MCF 10A (cell line): ENCODE measurements at regions not wholly inside any gene's neighbourhood (a gene's known extent, or its start where the extent isn't known, plus 50 kb on each side); places are given as distances from the start of the nearest gene placed in this dataset.
"Not testable (repeated sequence)": the region's sequence is repeated elsewhere in the genome, so short reads cannot be mapped to it uniquely, and the experiment has no call there.

Experiments
- BruUV-seq: library from RNA; stranded (reverse); fragments of 400-500 nt; replicated peaks from 2 replicates; lab custom pipeline; 2021; lab: Mats Ljungman, UMichigan
- CTCF ChIA-PET: fragments of 300-600 bp; sonication (Branson Sonifier 250); formaldehyde crosslinking; extraction: SDS; loops from one replicate; lab custom pipeline; 2021; ENCODE audit warnings: antibody characterized with exemption, inconsistent platforms; lab: Yijun Ruan, JAX
- POLR2A ChIA-PET: fragments of 300-600, 350-650 bp; sonication (Branson Sonifier 250); formaldehyde crosslinking; extraction: SDS; loops from one replicate; lab custom pipeline; 2020; ENCODE audit warnings: antibody characterized with exemption, inconsistent platforms; lab: Yijun Ruan, JAX
- DNase-seq: peaks from one replicate; pipeline ENCODE4 v3.0.0-alpha.2; 2018; ENCODE audit not compliant: unreplicated experiment
- H3K27ac Mint-ChIP-seq: one replicate; pipeline ENCODE4 v1.8.0; 2022; ENCODE audit warnings: mild to moderate bottlenecking, low read depth, mixed read lengths; ENCODE audit not compliant: unreplicated experiment
- H3K27me3 Mint-ChIP-seq: one replicate; pipeline ENCODE4 v1.8.0; 2022; ENCODE audit warnings: mixed read lengths; ENCODE audit not compliant: insufficient read depth, unreplicated experiment
- H3K36me3 Mint-ChIP-seq: one replicate; pipeline ENCODE4 v1.8.0; 2022; ENCODE audit warnings: mild to moderate bottlenecking, moderate library complexity, mixed read lengths; ENCODE audit not compliant: insufficient read depth, unreplicated experiment
- H3K4me1 Mint-ChIP-seq: one replicate; pipeline ENCODE4 v1.8.0; 2022; ENCODE audit warnings: mixed read lengths; ENCODE audit not compliant: insufficient read depth, unreplicated experiment
- H3K4me3 Mint-ChIP-seq: one replicate; pipeline ENCODE4 v1.8.0; 2022; ENCODE audit warnings: mild to moderate bottlenecking, moderate library complexity, mixed read lengths; ENCODE audit not compliant: unreplicated experiment
- H3K9me3 Mint-ChIP-seq: one replicate; pipeline ENCODE4 v1.8.0; 2022; ENCODE audit warnings: mixed read lengths; ENCODE audit not compliant: unreplicated experiment
- intact Hi-C: fragments of 100-400 bp; cut with micrococcal nuclease; formaldehyde crosslinking; loops from 2 replicates; pipeline ENCODE4 v1.14.1; 2022
- TF ChIP-seq, protein P1 (sequence below): fragments of 200-600 bp; IDR thresholded peaks from one replicate; pipeline ENCODE4 v1.8.0; 2022; ENCODE audit warnings: antibody characterized with exemption, mild to moderate bottlenecking; ENCODE audit not compliant: unreplicated experiment

DNA sequence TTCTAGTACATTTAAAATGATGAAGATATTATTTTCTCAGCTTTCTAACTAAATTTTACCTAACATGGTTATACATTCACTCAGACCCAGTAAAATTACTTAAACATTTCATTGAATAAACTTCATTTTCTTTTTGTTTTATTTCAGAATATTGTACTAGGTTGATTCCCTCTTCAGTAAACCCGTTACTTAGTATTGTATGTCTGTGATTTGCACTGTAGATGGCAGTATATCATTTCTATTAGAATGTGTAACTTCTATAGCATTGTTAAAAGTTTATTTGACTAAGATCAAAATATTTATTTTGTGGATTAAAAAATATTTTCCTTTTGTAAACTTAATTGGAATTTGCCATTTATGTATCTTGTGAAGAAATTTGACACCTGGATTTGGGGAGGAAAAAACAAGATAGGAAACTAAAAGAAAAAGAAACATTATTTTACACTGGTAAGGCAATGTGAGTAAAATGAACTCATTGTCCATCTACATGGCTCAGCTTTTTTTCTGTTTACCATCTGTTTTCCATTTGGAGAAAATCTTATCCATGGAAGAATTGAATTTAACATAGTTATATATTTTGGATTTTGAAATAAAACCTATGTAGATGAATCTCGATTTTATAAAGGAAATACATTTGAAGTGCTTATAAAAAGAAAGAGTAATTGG is 145.6 kb upstream of the METTL14 start:
- TF ChIP-seq, protein P1, sequence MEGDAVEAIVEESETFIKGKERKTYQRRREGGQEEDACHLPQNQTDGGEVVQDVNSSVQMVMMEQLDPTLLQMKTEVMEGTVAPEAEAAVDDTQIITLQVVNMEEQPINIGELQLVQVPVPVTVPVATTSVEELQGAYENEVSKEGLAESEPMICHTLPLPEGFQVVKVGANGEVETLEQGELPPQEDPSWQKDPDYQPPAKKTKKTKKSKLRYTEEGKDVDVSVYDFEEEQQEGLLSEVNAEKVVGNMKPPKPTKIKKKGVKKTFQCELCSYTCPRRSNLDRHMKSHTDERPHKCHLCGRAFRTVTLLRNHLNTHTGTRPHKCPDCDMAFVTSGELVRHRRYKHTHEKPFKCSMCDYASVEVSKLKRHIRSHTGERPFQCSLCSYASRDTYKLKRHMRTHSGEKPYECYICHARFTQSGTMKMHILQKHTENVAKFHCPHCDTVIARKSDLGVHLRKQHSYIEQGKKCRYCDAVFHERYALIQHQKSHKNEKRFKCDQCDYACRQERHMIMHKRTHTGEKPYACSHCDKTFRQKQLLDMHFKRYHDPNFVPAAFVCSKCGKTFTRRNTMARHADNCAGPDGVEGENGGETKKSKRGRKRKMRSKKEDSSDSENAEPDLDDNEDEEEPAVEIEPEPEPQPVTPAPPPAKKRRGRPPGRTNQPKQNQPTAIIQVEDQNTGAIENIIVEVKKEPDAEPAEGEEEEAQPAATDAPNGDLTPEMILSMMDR, result peak; percentile 27
- H3K9me3 Mint-ChIP-seq, POLR2A ChIA-PET, H3K4me3 Mint-ChIP-seq, BruUV-seq, H3K27me3 Mint-ChIP-seq, H3K4me1 Mint-ChIP-seq, CTCF ChIA-PET, H3K36me3 Mint-ChIP-seq, H3K27ac Mint-ChIP-seq: not testable (repeated sequence)
- intact Hi-C loops, result loop anchor here (1.0 to 10.0 kb wide), 2 partner anchors 145 to 430 kb away; partner anchors contain the start of gene METTL14
- peak; percentile 26 for DNase-seq

GRCh38 chr4:118556576-118556975 is 128.6 kb upstream of the METTL14 start:
- not testable (repeated sequence) for H3K4me3 Mint-ChIP-seq

DNA sequence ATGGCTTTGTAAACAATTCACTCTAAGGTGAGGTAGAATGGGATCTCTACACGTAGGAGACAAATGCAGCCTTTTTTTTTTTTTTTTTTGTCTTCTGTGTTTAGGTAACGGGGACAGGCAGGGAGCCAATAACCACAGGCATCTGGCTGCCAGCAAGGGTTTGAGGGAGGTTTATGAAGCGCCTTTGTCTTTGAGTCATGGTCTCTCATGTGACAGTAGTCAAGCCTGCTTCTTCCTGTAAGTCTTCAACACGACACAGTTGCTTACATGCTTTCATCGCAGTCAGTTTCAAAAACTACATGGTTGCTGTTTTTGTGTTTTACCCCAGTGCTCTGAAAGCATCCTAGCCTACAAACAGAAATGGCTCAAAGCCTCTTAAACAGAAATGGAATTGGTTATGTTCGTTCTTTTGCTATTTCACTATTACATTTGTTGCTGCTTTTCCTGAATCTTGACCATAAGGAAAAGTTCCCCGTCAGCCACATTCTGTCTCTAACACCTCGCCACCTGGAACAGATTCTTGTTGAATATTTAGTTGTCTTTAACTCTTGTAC is 127.8 kb upstream of the METTL14 start:
- ChIA-PET CTCF (no interaction called here), POLR2A (no interaction called here)
- no peaks in the 10 kb centered on the region for H3K9me3 Mint-ChIP-seq
- peak overlapping the region; percentile 53 for H3K27ac Mint-ChIP-seq
- H3K36me3 Mint-ChIP-seq, result no peaks in the 10 kb centered on the region
- no peaks in the 10 kb centered on the region for H3K27me3 Mint-ChIP-seq
- H3K4me3 Mint-ChIP-seq, result peak overlapping the region; percentile 50
- peak; percentile 81 for DNase-seq
- BruUV-seq, result no TSS peak
- H3K4me1 Mint-ChIP-seq, result peaks cover 12% of the 10 kb centered on the region
- TF ChIP-seq, protein P1, result no peak
- intact Hi-C loops, result no loop called here

More at GRCh38 chr4:118556576-118556975, 128.6 kb upstream of the METTL14 start:
- BruUV-seq, DNase-seq, intact Hi-C loops, H3K9me3 Mint-ChIP-seq, H3K27me3 Mint-ChIP-seq, H3K27ac Mint-ChIP-seq, CTCF ChIA-PET, POLR2A ChIA-PET, H3K36me3 Mint-ChIP-seq: not testable (repeated sequence)
- peaks cover 12% of the 10 kb centered on the region for H3K4me1 Mint-ChIP-seq

GRCh38 chr4:118558188-118558587 is 127.0 kb upstream of the METTL14 start:
- POLR2A ChIA-PET, CTCF ChIA-PET, H3K27me3 Mint-ChIP-seq, H3K36me3 Mint-ChIP-seq, DNase-seq, BruUV-seq, H3K4me3 Mint-ChIP-seq, H3K9me3 Mint-ChIP-seq, H3K27ac Mint-ChIP-seq, intact Hi-C loops: not testable (repeated sequence)
- H3K4me1 Mint-ChIP-seq, result peaks cover 12% of the 10 kb centered on the region

DNA sequence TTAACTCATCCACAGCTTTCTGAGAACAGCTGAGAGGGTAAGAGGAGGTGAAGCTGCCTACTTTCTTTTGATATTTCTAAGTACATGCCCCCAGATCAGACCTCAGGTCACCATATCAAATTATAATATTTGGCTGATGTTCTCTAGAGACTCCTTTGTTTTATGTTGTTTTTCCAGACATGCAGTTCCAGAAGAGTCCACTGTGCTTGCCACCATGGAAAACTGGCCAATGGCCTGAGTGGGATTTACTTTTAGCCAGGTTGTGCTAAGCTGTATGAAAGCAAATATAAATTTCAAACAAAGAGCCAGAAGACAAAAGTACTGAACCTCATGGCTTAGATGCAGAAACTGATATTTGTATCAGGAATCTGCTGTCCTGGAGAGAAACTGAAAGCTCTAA is 123.6 kb upstream of the METTL14 start:
- POLR2A ChIA-PET, H3K4me3 Mint-ChIP-seq, H3K36me3 Mint-ChIP-seq, H3K27me3 Mint-ChIP-seq, intact Hi-C loops, BruUV-seq, DNase-seq, CTCF ChIA-PET, H3K9me3 Mint-ChIP-seq, H3K27ac Mint-ChIP-seq: not testable (repeated sequence)
- peaks cover 16% of the 10 kb centered on the region for H3K4me1 Mint-ChIP-seq

DNA sequence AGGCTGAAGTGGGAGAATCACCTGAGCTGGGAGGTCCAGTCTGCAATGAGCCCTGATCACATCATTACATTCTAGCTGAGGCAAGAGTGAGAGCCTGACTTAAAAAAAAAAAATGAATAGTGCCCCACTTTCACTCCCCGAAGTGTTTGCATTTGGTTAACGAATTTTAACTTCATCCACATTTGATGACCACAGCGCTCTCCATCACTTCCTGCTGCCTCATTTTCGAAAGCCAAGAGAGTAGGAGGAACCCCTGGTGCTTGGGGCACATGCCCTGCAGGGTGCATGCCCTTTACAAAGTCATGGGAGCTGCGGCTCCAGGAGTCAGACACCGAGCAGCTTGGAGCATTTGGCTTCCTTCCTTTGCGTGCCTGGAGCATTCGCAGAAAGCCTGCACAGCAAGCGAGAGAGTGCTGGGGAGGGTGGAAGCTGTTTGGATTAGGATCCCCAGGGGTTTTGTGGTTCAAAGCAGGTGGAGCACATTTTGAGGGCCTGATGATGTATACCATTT is 119.1 kb upstream of the METTL14 start:
- POLR2A ChIA-PET, H3K27ac Mint-ChIP-seq, H3K4me3 Mint-ChIP-seq, CTCF ChIA-PET, H3K36me3 Mint-ChIP-seq, H3K9me3 Mint-ChIP-seq, H3K4me1 Mint-ChIP-seq, BruUV-seq, intact Hi-C loops, DNase-seq, H3K27me3 Mint-ChIP-seq: not testable (repeated sequence)

DNA sequence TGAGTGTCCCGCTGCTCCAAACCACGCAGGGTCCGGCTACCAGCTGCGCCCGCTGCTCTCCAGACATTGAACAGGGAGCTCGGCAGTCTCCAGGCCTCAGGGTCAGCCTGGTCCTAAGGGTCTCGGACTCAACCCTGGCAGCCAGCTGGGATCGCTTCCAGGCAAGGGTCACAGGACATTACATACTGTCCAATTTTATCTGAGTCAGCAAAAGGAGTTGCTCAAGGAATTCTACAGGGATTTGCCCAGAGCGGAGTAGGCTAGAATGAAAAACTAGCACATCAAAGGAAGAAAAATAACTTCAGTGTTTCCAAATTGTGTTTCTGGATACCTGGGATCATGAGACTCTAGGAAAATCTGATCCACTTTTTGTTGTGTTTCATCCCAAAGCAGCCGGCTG is 112.2 kb upstream of the METTL14 start:
- H3K36me3 Mint-ChIP-seq, POLR2A ChIA-PET, H3K4me3 Mint-ChIP-seq, CTCF ChIA-PET, H3K27me3 Mint-ChIP-seq, DNase-seq, H3K9me3 Mint-ChIP-seq, H3K4me1 Mint-ChIP-seq, BruUV-seq, H3K27ac Mint-ChIP-seq, intact Hi-C loops: not testable (repeated sequence)
